ENCODE measurements at regions not wholly inside any gene's neighbourhood (a gene's known extent, or its start where the extent isn't known, plus 50 kb on each side); places are given as distances from the start of the nearest gene placed in this dataset.

- no peak for TF ChIP-seq CTCF (IDR thresholded peaks at IDR 0.05)
- TF ChIP-seq, protein P1, sequence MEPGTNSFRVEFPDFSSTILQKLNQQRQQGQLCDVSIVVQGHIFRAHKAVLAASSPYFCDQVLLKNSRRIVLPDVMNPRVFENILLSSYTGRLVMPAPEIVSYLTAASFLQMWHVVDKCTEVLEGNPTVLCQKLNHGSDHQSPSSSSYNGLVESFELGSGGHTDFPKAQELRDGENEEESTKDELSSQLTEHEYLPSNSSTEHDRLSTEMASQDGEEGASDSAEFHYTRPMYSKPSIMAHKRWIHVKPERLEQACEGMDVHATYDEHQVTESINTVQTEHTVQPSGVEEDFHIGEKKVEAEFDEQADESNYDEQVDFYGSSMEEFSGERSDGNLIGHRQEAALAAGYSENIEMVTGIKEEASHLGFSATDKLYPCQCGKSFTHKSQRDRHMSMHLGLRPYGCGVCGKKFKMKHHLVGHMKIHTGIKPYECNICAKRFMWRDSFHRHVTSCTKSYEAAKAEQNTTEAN (CRISPR knock-in tag; IDR thresholded peaks at IDR 0.05), result no peak
- TF ChIP-seq, protein P2, sequence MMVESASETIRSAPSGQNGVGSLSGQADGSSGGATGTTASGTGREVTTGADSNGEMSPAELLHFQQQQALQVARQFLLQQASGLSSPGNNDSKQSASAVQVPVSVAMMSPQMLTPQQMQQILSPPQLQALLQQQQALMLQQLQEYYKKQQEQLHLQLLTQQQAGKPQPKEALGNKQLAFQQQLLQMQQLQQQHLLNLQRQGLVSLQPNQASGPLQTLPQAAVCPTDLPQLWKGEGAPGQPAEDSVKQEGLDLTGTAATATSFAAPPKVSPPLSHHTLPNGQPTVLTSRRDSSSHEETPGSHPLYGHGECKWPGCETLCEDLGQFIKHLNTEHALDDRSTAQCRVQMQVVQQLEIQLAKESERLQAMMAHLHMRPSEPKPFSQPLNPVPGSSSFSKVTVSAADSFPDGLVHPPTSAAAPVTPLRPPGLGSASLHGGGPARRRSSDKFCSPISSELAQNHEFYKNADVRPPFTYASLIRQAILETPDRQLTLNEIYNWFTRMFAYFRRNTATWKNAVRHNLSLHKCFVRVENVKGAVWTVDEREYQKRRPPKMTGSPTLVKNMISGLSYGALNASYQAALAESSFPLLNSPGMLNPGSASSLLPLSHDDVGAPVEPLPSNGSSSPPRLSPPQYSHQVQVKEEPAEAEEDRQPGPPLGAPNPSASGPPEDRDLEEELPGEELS (CRISPR knock-in tag; IDR thresholded peaks at IDR 0.05), result no peak
- TF ChIP-seq USF2 (CRISPR knock-in tag; IDR thresholded peaks at IDR 0.05), result no peak
- TF ChIP-seq ZNF138 (CRISPR knock-in tag; conservative IDR thresholded peaks at IDR 0.05), result no peak
- TF ChIP-seq, protein P3, sequence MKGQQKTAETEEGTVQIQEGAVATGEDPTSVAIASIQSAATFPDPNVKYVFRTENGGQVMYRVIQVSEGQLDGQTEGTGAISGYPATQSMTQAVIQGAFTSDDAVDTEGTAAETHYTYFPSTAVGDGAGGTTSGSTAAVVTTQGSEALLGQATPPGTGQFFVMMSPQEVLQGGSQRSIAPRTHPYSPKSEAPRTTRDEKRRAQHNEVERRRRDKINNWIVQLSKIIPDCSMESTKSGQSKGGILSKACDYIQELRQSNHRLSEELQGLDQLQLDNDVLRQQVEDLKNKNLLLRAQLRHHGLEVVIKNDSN (CRISPR knock-in tag; IDR thresholded peaks at IDR 0.05), result no peak
- no peak for TF ChIP-seq ZBTB21 (CRISPR knock-in tag; IDR thresholded peaks at IDR 0.05; ENCODE audit: borderline replicate concordance)
- TF ChIP-seq MLX (CRISPR knock-in tag; IDR thresholded peaks at IDR 0.05), result no peak
- no peak for TF ChIP-seq SMAD4 (CRISPR knock-in tag; IDR thresholded peaks at IDR 0.05)
- no peak for TF ChIP-seq MAX (CRISPR knock-in tag; IDR thresholded peaks at IDR 0.05)
- no peak for TF ChIP-seq CREM (CRISPR knock-in tag; IDR thresholded peaks at IDR 0.05)
Measured at GRCh38 chr19:8915997-8916396, 83.8 kb downstream of the MBD3L1 start.
